CD14-positive monocyte (primary cell): ENCODE measurements at regions not wholly inside any gene's neighbourhood (a gene's known extent, or its start where the extent isn't known, plus 50 kb on each side); places are given as distances from the start of the nearest gene placed in this dataset.

Experiments
- DNase-seq, 3 donors: peaks; one replicate each; pipeline ENCODE4 v3.0.0-alpha.2; 2011 to 2022
- H2AFZ ChIP-seq: 2 replicates; pipeline ENCODE4 v1.6.0; 2012; ENCODE audit warnings: mild to moderate bottlenecking, low read depth, low read length, inconsistent platforms; ENCODE audit not compliant: insufficient read depth, poor library complexity, severe bottlenecking
- H3K27ac ChIP-seq, 2 donors: 1 replicate in 1 of 2; 2 replicates in 1 of 2; pipeline ENCODE4 v1.5.1; 2012 to 2013; ENCODE audit warnings: low read length in 2 of 2, control low read depth in 1 of 2, inconsistent platforms in 1 of 2, low read depth in 1 of 2, mild to moderate bottlenecking in 1 of 2
- H3K27me3 ChIP-seq, 2 donors: one replicate each; pipeline versions ENCODE4 v1.6.0 to v1.6.1; 2011 to 2013; ENCODE audit warnings: low read length in 2 of 2; ENCODE audit not compliant: control insufficient read depth in 2 of 2, insufficient read depth in 2 of 2
- H3K36me3 ChIP-seq, 2 donors: replicated peaks in 1 of 2; 1 replicate in 1 of 2; 2 replicates in 1 of 2; pipeline versions ENCODE4 v1.5.1 to v1.6.1; 2012 to 2013; ENCODE audit warnings: low read length in 2 of 2, control low read depth in 1 of 2, inconsistent platforms in 1 of 2, mild to moderate bottlenecking in 1 of 2; ENCODE audit not compliant: insufficient read depth in 2 of 2, control insufficient read depth in 1 of 2
- H3K4me1 ChIP-seq, 2 donors: 1 replicate in 1 of 2; 2 replicates in 1 of 2; pipeline versions ENCODE4 v1.5.1 to v1.6.1; 2012 to 2013; ENCODE audit warnings: low read length in 2 of 2, control low read depth in 1 of 2, inconsistent platforms in 1 of 2, mild to moderate bottlenecking in 1 of 2, moderate library complexity in 1 of 2; ENCODE audit not compliant: insufficient read depth in 2 of 2, control insufficient read depth in 1 of 2
- H3K4me2 ChIP-seq: replicated peaks from 2 replicates; pipeline ENCODE3; 2012; ENCODE audit warnings: low read length, moderate library complexity, mild to moderate bottlenecking; ENCODE audit not compliant: poor library complexity, severe bottlenecking; ENCODE audit errors: extremely low read depth
- H3K4me3 ChIP-seq, 3 experiments: fragments of 200-600 bp in 1 of 3; sonication (generic) in 1 of 3; replicated peaks in 1 of 3; 1 replicate in 2 of 3; 2 replicates in 1 of 3; pipeline ENCODE4 v1.5.1; 2011 to 2013; ENCODE audit warnings: low read length in 3 of 3, mild to moderate bottlenecking in 3 of 3, control low read depth in 2 of 3, low read depth in 2 of 3, inconsistent platforms in 1 of 3, moderate library complexity in 1 of 3
- H3K79me2 ChIP-seq: 2 replicates; pipeline ENCODE4 v1.6.0; 2012; ENCODE audit warnings: mild to moderate bottlenecking, control low read depth, inconsistent platforms, low read length, moderate library complexity; ENCODE audit not compliant: insufficient read depth
- H3K9ac ChIP-seq: 2 replicates; pipeline ENCODE4 v1.6.0; 2017; ENCODE audit warnings: low read length, mild to moderate bottlenecking; ENCODE audit not compliant: insufficient read depth, poor library complexity, severe bottlenecking
- H3K9me3 ChIP-seq, 2 donors: replicated peaks in 1 of 2; 1 replicate in 1 of 2; 2 replicates in 1 of 2; pipeline versions ENCODE4 v1.5.1 to v1.6.1; 2012 to 2013; ENCODE audit warnings: low read length in 2 of 2, control low read depth in 1 of 2; ENCODE audit not compliant: control insufficient read depth in 1 of 2, insufficient read depth in 1 of 2
- H4K20me1 ChIP-seq: 2 replicates; pipeline ENCODE4 v1.6.0; 2012; ENCODE audit warnings: mild to moderate bottlenecking, low read length, control low read depth, moderate library complexity; ENCODE audit not compliant: insufficient read depth
- H3K27ac Mint-ChIP-seq, 7 donors: one replicate each; pipeline ENCODE4 v1.8.0; 2020; ENCODE audit warnings: mild to moderate bottlenecking in 7 of 7, mixed read lengths in 7 of 7, moderate library complexity in 6 of 7, inconsistent platforms in 2 of 7
- H3K27me3 Mint-ChIP-seq, 3 donors: one replicate each; pipeline ENCODE4 v1.8.0; 2021 to 2022; ENCODE audit warnings: low read depth in 3 of 3, mild to moderate bottlenecking in 3 of 3, mixed read lengths in 3 of 3, moderate library complexity in 3 of 3, inconsistent platforms in 1 of 3
- H3K36me3 Mint-ChIP-seq, 2 donors: one replicate each; pipeline ENCODE4 v1.8.0; 2020; ENCODE audit warnings: mixed read lengths in 2 of 2, inconsistent platforms in 1 of 2, mild to moderate bottlenecking in 1 of 2
- H3K4me1 Mint-ChIP-seq: one replicate; pipeline ENCODE4 v1.8.0; 2020; ENCODE audit warnings: mild to moderate bottlenecking, mixed read lengths
- H3K4me3 Mint-ChIP-seq, 2 donors: one replicate each; pipeline ENCODE4 v1.8.0; 2020; ENCODE audit warnings: mild to moderate bottlenecking in 2 of 2, mixed read lengths in 2 of 2, moderate library complexity in 1 of 2
- H3K9me3 Mint-ChIP-seq, 7 donors: one replicate each; pipeline ENCODE4 v1.8.0; 2020 to 2022; ENCODE audit warnings: mixed read lengths in 7 of 7, mild to moderate bottlenecking in 6 of 7, moderate library complexity in 6 of 7, inconsistent platforms in 2 of 7
- CTCF ChIP-seq: fragments of 200-600 bp; IDR thresholded peaks from one replicate; pipeline ENCODE4 v1.8.0; 2022; ENCODE audit warnings: antibody characterized with exemption, mild to moderate bottlenecking
- WGBS: methylation state at CpG from one replicate; pipeline ENCODE4 v1.1.5; 2013; ENCODE audit warnings: missing lambda C conversion rate; ENCODE audit not compliant: insufficient coverage; 5-methylcytosine and 5-hydroxymethylcytosine counted together
- intact Hi-C, 2 donors: fragments of 100-400 bp; cut with micrococcal nuclease; formaldehyde crosslinking; loops; one replicate each; pipeline versions ENCODE4 v1.15.0 to v1.15.1; 2023

- no peak overlapping the region for H3K4me3 Mint-ChIP-seq
- Histone ChIP-seq H3K9ac (no peak overlapping the region), H3K4me3 (no peak overlapping the region), H3K27ac (no peak overlapping the region), H4K20me1 (no peaks in the 10 kb centered on the region), H3K9me3 (no peaks in the 10 kb centered on the region), H2AFZ (no peak overlapping the region), H3K36me3 (no peaks in the 10 kb centered on the region), H3K79me2 (no peaks in the 10 kb centered on the region), H3K4me1 (no peaks in the 10 kb centered on the region), H3K27me3 (no peaks in the 10 kb centered on the region), H3K4me2 (no peak overlapping the region)
- no peak overlapping the region for H3K27ac Mint-ChIP-seq
- TF ChIP-seq CTCF, result no peak
- H3K4me1 Mint-ChIP-seq, result no peaks in the 10 kb centered on the region
- DNase-seq, result no peak
- intact Hi-C loops, result no loop called here
- H3K9me3 Mint-ChIP-seq, result peaks cover 0 to 9% (median 2%) of the 10 kb centered on the region in 7 donors
- WGBS, result 80% methylated on average over 1 of the region's 4 CpGs
- H3K36me3 Mint-ChIP-seq, result no peaks in the 10 kb centered on the region
- no peaks in the 10 kb centered on the region for H3K27me3 Mint-ChIP-seq
Measured at GRCh38 chr12:13452955-13453570, 256.5 kb downstream of the EMP1 start.

- no peak overlapping the region for H3K4me3 ChIP-seq
- no peak overlapping the region for H3K27ac ChIP-seq
- TF ChIP-seq CTCF, result no peak
- H3K27me3 ChIP-seq, result no peaks in the 10 kb centered on the region
- no peaks in the 10 kb centered on the region for H3K36me3 ChIP-seq
- intact Hi-C loops, result no loop called here
- no peak overlapping the region for H3K4me2 ChIP-seq
- H3K27me3 Mint-ChIP-seq, result no peaks in the 10 kb centered on the region
- peaks cover 0 to 9% (median 2%) of the 10 kb centered on the region in 7 donors for H3K9me3 Mint-ChIP-seq
- no peak overlapping the region for H3K4me3 Mint-ChIP-seq
- H3K79me2 ChIP-seq, result no peaks in the 10 kb centered on the region
- no peak overlapping the region for H3K9ac ChIP-seq
- no peak overlapping the region for H3K27ac Mint-ChIP-seq
- no peak for DNase-seq
- no peaks in the 10 kb centered on the region for H3K36me3 Mint-ChIP-seq
- WGBS, result no CpG with 5 or more reads among the region's 2 CpGs
- no peaks in the 10 kb centered on the region for H4K20me1 ChIP-seq
- no peak overlapping the region for H2AFZ ChIP-seq
- H3K4me1 Mint-ChIP-seq, result no peaks in the 10 kb centered on the region
- no peaks in the 10 kb centered on the region for H3K9me3 ChIP-seq
- no peaks in the 10 kb centered on the region for H3K4me1 ChIP-seq
Measured at GRCh38 chr12:13451776-13452175, 255.2 kb downstream of the EMP1 start.
